Stimulated activated CD8-positive, alpha-beta memory T cell treated with anti-CD3 and anti-CD28 coated beads, Interleukin-12 subunit alpha, Interleukin-12 subunit beta, amount 100 ng/mL, for 24 hours (primary cell): ENCODE measurements at regions not wholly inside any gene's neighbourhood (a gene's known extent, or its start where the extent isn't known, plus 50 kb on each side); places are given as distances from the start of the nearest gene placed in this dataset.

ENCODE experiments used
- DNase-seq: peaks from one replicate; pipeline ENCODE4 v3.0.0-alpha.2; 2020; ENCODE audit errors: extremely low read depth

DNA sequence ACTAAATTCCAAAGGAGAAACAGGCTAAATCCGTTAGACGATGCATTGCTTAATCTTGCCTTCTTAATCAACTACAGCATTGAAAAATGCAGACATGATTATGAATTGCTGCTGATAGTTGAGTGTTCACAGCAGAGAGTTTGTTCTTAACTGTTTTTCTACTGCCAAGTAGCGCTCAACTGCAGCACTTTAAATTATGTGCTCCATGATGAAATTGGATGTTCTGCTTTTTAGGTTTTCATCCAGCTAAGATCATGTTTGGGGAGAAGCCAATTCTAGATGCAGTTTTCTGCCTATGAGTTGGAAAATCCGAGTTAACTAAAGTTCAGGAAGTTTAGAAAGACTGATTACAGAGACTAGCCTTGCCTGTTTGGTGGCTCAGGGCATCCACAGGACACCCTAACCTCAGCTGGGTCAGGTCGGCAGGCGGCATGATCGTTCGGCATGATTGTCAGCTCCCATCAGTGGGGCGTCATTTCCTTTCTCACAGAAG, 119.4 kb upstream of the PIEZO2 start:
- DNase-seq, result no peak

DNA sequence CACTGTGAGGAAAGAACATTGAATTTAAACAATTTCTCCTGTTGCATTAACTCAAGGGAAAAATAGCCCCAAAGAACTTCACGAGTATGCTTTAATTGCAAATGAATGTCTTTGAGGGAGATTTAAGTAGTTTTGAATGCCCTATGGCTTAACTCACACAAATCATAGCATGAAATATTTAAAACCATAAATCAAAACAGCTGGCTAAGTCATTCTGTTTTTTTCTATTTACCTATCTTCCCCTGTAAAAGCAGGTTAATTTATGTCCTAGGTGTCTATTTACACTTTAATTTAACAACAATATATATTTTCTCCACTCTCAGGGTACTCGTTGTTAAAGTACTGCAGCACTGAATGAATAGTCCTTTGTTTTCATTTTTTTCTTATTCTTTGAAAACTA, 118.8 kb upstream of the PIEZO2 start:
- no peak for DNase-seq

DNA sequence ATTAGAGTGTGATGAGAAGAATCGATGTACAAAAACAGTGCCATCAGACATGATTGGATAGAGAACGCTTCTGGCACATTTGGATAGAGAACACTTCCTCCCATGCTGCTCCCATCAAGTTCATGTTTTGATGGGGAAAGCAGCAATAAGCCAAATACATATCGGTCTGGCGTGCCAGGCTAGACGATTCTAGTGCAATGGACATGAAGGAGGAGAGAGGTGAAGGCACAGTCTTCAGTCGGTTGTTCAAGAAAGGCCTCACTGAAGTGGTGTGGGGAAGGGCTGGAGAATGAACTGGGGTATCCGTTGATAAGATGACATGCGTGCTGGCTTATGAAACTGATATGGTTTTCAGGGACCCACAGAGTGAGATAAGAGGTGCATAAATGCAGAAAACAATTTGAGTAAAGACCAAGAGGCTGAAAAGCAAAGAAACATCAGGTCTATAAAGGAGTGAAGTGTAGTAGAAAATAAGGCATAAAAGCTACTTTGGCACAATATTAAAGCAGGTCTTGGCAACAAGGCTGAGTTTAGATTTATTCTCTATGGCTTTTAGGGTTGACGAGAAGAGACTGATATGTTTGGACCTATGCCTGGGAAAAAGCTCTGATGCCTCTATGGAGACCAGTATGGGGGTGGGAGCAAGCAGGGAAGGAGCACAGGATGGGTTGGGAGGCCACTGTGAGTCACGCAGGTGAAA, 117.6 kb upstream of the PIEZO2 start:
- DNase-seq, result no peak

DNA sequence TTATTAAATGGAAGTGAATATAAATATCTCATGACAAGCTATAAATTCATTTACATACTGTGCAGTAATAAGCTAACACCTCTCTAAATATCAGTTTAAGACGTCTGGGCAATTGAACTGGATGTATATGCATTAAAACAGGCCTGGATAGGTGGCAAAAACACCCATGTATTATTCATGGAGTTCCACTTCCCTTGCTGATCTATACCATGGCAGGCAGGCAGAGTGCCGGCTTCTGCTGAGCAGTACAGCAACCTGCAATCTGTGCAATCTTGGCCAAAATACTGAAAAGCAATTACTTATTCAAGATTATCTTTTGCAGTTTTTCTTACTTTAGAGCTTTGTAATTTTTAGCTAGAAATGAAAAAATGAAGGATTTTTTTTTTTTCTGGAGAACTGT, 112.1 kb upstream of the PIEZO2 start:
- no peak for DNase-seq

DNA sequence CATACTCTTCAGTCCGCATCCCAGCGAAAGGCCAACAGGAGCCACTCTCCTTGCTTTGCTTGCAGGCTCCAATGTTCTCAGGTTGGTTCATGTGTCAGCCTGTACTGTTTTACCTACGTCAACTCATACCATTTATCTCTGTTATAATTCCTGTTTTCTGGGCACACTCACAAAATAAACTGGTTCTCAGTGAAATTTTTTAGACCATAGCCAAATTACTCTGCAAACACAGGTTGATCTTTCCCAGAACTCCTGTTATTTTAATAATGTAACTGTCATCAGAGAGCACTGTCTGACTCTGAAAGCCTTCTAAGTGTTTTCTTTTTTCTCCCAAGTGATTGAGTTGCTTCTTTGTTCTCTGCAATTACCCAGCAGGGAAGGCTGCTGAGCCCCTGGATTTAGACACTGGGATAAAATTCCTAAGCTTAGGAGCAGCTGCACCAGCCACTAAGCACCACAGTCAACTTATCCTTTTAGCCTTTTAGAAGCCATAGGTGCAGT, 111.6 kb upstream of the PIEZO2 start:
- DNase-seq, result no peak

DNA sequence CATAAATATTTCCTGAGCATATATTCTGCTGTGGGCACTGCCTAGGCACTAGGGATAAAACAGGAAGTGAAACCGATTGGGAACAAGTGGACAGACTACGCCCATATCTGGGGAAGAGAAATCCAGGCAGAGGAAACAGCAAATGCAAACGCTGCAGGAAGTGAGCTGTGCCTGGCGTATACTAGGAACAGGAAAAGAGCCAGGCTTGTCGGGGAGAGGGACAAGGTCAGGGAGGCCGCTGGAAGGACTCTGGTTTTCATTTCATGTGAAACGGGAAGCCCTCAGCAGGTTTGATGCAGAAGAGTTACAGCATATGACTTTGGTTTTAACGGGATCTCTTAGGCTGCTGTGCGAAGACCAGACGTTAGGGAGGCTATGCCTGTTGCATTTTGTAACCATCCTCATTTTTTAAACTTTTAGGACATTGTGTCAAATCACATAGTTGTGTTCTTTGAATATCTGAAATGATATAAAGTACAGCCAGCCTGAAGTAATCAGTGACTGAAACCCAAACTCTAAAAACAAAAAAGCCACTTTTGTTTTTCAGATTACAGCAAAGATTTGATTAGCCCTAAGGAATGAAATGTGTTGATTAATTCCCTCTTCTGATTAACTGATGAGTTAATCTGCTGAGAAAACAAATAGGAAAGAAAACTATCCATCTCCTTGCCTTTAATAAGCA, 110.2 kb upstream of the PIEZO2 start:
- DNase-seq, result no peak

DNA sequence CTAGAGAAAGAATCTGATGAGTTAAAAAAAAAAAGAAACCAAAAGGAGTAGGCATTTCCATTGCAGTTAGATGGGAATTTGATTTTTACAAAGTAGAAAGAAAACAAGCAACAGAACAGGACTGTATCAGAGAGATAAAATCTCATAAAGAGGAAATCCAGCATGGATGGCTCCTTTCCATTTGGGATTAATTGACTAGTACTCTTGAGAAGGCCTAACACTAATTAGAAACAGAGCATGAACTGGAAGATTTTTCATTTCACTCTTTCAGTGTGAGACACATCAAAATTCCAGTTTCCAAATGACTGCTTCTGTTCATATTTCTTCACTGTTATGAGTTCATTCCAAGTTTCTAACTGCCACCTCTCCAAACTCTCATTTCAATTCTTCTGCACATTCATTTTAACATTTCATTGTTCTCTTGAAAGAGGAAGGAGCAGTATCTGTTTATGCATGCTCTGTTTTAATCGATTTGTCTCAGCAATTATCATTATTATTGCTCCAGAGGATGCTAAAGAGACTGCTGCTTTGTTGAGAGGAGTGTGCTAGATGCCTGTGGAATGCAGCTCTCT, 108.8 kb upstream of the PIEZO2 start:
- no peak for DNase-seq

DNA sequence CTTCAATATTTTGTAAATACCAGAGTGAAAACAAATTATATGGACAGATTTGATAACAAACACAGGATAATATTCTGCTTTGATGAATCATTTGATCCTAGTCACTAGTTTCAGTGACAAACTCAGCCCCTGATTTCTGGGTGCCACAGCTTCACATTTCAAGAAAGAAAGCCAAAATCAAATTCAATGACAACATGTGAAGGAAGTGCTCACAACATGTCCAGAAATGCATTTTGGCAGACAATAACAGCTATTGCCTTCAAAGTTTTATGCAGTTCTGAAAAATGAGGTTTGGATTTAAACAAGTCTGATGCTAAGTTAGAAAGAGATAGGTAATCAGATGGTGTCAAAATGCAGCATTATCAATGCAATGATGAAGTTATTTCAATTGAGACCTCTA, 106.9 kb upstream of the PIEZO2 start:
- no peak for DNase-seq

DNA sequence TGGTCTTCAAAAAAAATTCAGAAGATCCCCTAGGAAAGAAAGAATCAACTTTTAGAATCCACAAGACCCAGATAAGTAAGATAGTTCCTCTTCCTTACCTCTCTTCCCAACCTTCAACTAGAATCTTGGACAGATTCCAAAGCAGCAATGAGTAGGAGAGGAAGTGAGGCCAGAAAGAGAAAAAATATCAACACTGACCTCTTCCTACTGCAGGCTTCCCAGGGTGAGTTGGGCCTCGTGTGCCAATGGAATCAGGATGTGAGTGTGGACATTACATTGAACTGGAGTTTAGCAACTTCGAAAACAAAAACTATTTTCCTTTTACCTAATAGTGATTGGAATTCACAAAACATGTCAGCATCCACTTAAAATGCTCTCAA, 102.5 kb upstream of the PIEZO2 start:
- DNase-seq, result no peak

DNA sequence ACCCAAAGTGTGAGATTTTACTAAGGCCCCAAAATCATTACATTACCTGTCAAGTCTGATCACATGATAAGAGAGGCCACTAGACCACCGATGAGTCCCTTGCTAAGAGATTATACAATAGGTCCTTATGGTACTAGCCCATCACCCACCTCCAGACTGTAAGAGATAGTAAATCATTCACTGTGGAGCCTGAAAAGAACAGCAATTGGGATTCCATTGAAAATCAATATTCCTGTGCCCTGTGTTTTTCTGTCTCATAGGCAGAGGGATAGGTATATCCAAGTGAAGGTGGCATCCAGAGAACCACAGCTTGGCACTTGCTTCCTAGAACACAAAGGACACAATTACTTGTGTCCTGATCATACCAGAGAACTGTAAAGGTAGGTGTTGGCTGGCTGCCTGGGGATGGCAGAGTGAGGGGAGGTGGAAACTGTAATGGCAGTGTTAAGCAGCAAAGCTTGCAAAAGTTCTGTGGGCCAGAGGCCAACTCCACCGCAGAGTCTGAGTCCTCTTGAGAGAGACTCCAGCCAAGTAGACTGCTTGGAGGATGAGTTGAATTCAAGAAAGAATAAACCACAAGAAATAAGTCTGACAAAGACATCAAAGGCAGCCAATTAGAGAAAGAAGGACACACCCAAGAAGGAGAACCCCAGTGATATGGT, 102.0 kb upstream of the PIEZO2 start:
- no peak for DNase-seq

DNA sequence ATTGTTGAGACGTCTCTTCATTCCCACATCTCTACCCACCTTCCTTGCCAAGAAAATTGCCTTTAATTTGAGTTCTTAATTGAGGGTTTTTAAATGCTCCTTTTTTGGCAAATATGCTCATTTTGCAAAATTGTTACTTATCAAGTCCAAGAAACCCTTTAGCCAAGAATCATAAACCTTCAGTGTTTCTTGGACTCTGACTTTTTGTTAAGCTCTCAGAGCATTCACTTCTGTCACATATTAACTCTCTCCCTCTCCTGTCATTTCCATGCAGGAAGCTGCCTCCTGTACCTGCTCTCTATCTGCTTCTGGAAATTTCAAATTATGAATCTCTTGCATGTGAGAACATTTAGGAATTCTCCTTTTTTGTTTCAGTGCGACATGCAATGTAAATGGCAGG, 100.0 kb upstream of the PIEZO2 start:
- DNase-seq, result no peak

DNA sequence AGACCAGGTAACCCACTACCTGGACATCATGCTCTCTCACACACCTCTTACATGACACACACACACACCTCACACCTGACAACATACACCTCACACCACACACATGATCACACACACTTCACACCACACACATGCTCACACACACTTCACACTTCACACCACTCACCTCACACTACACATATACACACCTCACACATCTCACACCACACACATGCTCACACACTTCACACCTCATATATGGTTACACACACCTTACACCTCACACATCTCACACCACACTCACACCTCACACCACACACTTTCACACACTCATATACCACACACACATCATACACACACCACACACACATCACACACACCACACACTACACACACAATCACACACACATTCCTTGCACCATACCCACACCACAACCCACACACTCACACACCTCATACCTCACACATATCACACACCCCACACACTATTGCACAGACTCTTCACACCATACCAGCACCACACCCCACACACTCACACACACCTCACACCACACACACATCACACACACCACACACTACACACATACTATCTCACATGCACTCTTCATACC, 98.1 kb upstream of the PIEZO2 start:
- DNase-seq, result no peak

DNA sequence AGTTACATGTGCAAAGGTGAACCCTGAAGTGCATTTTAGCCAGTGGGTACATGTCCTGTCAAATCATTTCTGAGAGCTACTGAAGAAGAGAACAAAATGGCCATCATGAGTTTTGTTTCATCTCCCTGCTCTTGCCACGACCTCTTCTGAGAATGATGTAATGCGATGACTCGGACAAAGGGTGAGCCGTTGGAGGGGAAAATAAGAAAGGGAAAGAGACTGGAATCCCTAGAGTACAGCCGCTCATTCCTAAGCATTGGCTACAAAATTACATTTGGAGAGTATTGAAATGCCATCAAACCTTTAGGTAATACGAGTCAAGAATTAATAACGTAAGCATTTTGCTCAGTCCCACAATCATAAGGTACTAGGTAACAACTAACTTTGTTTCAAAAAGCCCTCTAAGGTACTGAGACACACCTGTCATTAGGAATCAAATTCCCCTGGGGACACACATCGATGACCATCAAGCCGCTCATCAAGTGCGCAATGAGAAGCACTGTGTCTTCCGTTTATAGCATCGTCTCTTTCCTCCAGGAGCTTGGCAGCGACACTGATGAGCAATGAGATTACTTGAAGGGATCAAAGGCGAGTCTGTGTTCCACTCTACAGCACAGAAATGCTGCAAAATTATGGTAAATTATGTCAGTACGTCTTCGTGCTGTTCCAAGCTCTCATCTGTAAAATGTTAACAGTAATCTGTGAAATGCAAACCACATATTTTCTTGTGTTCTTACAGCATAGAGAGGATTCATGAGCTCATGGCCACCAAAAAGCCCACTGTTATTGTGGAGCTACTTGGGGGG, 97.3 kb upstream of the PIEZO2 start:
- no peak for DNase-seq

DNA sequence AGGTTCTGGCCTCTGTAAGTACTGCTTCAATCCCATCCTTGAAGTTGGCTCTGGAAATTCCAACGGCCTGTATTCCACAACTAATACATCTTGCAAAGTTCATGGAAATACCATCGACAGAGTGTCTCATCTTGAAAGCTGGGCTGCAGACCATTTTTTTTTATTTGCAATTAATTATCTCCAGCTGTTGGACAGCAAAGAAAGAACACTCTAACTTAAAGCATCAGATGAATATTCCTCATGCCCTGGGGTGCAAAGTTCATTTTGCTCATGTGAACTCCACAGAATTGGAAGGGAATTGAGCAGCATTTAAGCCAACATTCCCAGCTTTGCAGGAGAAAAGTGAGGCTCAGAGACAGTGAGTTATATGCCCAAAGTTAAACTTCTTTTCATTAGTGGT, 96.5 kb upstream of the PIEZO2 start:
- DNase-seq, result no peak

DNA sequence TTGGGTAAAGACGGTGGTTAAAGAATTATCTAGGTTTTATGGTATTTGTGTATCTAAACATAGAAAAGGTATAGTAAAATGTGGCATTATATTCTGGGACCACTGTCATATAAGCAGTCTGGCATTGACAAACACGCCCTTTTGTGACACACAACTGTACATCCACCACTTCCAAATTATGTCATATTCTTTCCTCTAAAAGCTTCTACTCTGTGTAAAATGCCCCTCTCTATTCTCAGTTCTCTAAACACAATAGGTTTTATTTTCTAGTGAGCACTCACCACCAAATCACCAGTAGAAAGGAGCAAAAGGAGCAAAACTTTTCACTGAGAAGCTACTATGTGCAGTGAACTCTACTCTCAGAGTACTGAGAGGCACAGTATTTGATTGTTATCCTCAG, 88.1 kb upstream of the PIEZO2 start:
- no peak for DNase-seq

DNA sequence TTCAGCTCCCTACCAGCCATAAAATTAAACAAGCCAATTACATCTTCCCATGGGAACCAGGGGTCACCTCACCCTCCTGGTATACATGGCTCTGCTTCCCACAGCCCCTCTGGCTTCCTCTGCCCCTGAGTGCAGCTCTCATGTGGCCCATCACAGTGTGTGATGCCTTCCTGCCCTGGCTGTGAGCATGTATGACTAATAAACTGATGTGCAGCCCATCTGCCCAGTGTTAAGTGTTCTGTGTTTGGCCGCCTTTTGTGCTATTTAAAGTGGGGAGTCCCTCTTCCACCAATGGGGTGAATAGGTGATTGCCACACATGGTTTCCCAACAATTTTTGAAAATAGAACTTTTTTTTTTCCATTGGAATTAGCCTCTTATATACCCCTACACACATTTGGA, 87.7 kb upstream of the PIEZO2 start:
- DNase-seq, result no peak

DNA sequence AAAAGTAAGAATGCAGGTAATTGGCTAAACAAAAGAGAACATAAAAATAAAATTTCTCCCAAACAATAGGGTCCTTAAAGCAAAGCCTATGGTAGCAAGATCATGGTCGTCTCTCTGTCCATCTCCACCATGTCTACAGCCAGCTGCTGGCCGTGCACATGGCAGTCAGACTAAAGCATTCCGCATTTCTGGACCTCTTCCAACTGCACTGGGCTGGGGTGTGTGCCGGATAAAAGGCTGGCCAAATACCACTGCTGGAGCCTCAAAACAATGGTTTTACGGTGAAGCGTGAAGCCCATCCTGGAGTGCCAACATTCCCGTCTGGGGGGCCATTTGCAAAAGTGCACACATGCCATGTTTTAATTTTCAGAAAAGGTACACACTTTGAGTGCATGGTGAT, 74.8 kb upstream of the PIEZO2 start:
- DNase-seq, result no peak

DNA sequence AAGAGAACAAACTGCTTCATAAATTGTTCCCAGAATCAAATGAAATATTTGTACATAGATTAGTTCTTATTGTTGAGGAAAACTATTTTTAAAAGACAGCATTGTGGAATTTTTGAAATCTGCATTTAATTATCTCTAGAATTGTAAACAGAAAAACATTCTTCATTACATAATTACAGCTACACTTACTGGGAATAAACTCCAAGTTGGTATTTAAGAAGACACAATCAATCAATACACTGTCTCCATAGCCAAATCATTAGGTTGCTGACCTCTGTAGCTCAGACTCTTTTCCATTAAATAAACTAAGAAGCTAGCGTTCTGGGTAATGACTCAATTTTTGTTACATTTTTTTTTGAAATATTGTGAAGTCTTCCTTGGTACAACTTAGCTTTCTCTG, 70.2 kb upstream of the PIEZO2 start:
- DNase-seq, result no peak

DNA sequence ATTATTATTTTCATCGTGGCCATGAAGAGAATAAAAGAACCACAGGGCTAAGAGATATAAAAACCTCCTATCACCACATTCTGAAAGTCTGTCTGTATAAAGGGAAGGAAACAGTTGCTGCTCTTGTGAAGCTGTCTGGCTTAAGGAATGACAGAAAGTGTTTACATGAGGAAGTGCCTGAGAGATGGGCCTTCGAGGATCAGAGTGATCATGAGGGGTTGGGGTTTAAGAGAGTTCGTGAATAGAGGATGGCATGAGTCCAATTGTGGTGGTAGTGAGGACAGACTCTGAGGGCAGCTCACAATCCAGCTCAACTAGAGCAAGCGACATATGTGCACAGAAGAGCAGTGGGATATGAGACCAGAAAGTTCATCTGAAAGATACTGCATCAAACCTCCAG, 65.8 kb upstream of the PIEZO2 start:
- DNase-seq, result no peak

DNA sequence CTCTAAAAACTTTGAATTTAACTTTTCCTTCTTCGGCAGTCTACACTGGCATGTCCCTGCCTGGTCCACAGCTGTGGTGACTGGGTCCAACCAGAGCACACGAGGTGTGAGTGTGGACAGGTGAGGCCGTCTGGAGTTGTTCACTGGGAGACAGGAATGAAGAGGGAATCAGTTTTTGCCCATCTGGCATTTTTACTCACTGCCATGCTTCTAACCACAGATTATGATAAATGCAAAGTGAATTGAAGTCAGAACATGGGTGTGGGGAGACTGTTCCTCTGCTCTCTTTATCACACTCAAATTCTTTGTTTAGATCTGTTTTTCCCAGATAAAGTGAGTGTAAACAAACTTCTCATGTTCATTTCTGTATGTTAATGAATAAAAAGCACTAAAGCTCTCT, 54.7 kb upstream of the PIEZO2 start:
- DNase-seq, result no peak

DNA sequence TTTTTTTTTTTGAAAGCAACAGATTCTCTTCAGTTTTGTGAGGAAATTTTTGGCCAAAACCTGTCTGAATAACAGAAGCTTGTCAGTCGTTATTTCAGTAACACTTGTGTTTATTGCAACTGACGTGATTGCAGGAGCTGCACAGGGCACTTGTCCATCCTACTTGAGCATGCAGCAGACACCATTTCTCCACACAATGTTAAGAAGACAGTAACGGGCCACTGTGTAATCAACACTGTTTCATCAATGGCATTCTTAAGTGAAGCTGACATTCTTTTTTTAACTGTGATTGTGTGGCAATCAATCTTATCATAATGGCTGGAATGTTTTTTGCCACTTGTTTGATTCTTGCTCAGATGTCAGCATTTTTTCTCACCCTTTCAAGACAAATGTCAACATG, 50.1 kb upstream of the PIEZO2 start:
- DNase-seq, result no peak
